ENCODE measurements at regions not wholly inside any gene's neighbourhood (a gene's known extent, or its start where the extent isn't known, plus 50 kb on each side); places are given as distances from the start of the nearest gene placed in this dataset.
"Not testable (repeated sequence)": the region's sequence is repeated elsewhere in the genome, so short reads cannot be mapped to it uniquely, and the experiment has no call there.

- H3K27me3 ChIP-seq (ENCODE audit: insufficient read depth, low read length) = no peaks in the 10 kb centered on the region
- no peaks in the 10 kb centered on the region for H3K36me3 ChIP-seq (ENCODE audit: insufficient read depth, low read depth, low read length)
- H3K9ac ChIP-seq (ENCODE audit: low read depth, low read length) = no peak overlapping the region
- H3K4me3 ChIP-seq (ENCODE audit: low read length) = no peak overlapping the region
- no peak overlapping the region for H3K27ac ChIP-seq (ENCODE audit: low read length)
- H3K9me3 ChIP-seq (ENCODE audit: insufficient read depth, low read depth, low read length) = no peaks in the 10 kb centered on the region
- peaks cover 27% of the 10 kb centered on the region for H3K4me1 ChIP-seq (ENCODE audit: insufficient read depth, low read length)
These were observed 72.5 kb upstream of the GPR158 start for GRCh38 chr10:25102147-25102822.

GRCh38 chr10:25103703-25104102 is 71.1 kb upstream of the GPR158 start:
- Histone ChIP-seq H3K27ac (ENCODE audit: low read length) (no peak overlapping the region), H3K9me3 (ENCODE audit: insufficient read depth, low read depth, low read length) (no peaks in the 10 kb centered on the region), H3K9ac (ENCODE audit: low read depth, low read length) (no peak overlapping the region), H3K36me3 (ENCODE audit: insufficient read depth, low read depth, low read length) (no peaks in the 10 kb centered on the region), H3K4me1 (ENCODE audit: insufficient read depth, low read length) (peaks cover 35% of the 10 kb centered on the region), H3K27me3 (ENCODE audit: insufficient read depth, low read length) (no peaks in the 10 kb centered on the region), H3K4me3 (ENCODE audit: low read length) (no peak overlapping the region)

GRCh38 chr10:25104441-25104840 is 70.4 kb upstream of the GPR158 start:
- Histone ChIP-seq H3K36me3 (ENCODE audit: insufficient read depth, low read depth, low read length) (no peaks in the 10 kb centered on the region), H3K9me3 (ENCODE audit: insufficient read depth, low read depth, low read length) (no peaks in the 10 kb centered on the region), H3K27ac (ENCODE audit: low read length) (no peak overlapping the region), H3K4me3 (ENCODE audit: low read length) (no peak overlapping the region), H3K9ac (ENCODE audit: low read depth, low read length) (no peak overlapping the region), H3K4me1 (ENCODE audit: insufficient read depth, low read length) (peaks cover 38% of the 10 kb centered on the region), H3K27me3 (ENCODE audit: insufficient read depth, low read length) (no peaks in the 10 kb centered on the region)

- Histone ChIP-seq H3K9me3 (ENCODE audit: insufficient read depth, low read depth, low read length) (no peaks in the 10 kb centered on the region), H3K36me3 (ENCODE audit: insufficient read depth, low read depth, low read length) (no peaks in the 10 kb centered on the region), H3K27me3 (ENCODE audit: insufficient read depth, low read length) (no peaks in the 10 kb centered on the region), H3K4me1 (ENCODE audit: insufficient read depth, low read length) (peaks cover 38% of the 10 kb centered on the region), H3K4me3 (ENCODE audit: low read length) (no peak overlapping the region), H3K27ac (ENCODE audit: low read length) (no peak overlapping the region), H3K9ac (ENCODE audit: low read depth, low read length) (no peak overlapping the region)
These were observed 69.5 kb upstream of the GPR158 start for GRCh38 chr10:25105262-25105661.

GRCh38 chr10:25105743-25106260 is 69.0 kb upstream of the GPR158 start:
- H3K36me3 ChIP-seq (ENCODE audit: insufficient read depth, low read depth, low read length) = no peaks in the 10 kb centered on the region
- no peaks in the 10 kb centered on the region for H3K9me3 ChIP-seq (ENCODE audit: insufficient read depth, low read depth, low read length)
- no peak overlapping the region for H3K9ac ChIP-seq (ENCODE audit: low read depth, low read length)
- 0 out of 2 replicates have a peak overlapping the region, but pooled peaks have one; percentile 17 for H3K4me3 ChIP-seq (ENCODE audit: low read length)
- no peak overlapping the region for H3K27ac ChIP-seq (ENCODE audit: low read length)
- H3K27me3 ChIP-seq (ENCODE audit: insufficient read depth, low read length) = no peaks in the 10 kb centered on the region
- H3K4me1 ChIP-seq (ENCODE audit: insufficient read depth, low read length) = peaks cover 38% of the 10 kb centered on the region

GRCh38 chr10:25107756-25108155 is 67.0 kb upstream of the GPR158 start:
- no peak overlapping the region for H3K4me3 ChIP-seq (ENCODE audit: low read length)
- no peaks in the 10 kb centered on the region for H3K36me3 ChIP-seq (ENCODE audit: insufficient read depth, low read depth, low read length)
- H3K9ac ChIP-seq (ENCODE audit: low read depth, low read length) = no peak overlapping the region
- H3K27ac ChIP-seq (ENCODE audit: low read length) = no peak overlapping the region
- no peaks in the 10 kb centered on the region for H3K27me3 ChIP-seq (ENCODE audit: insufficient read depth, low read length)
- no peaks in the 10 kb centered on the region for H3K9me3 ChIP-seq (ENCODE audit: insufficient read depth, low read depth, low read length)
- peaks cover 35% of the 10 kb centered on the region for H3K4me1 ChIP-seq (ENCODE audit: insufficient read depth, low read length)

GRCh38 chr10:25109896-25110295 is 64.9 kb upstream of the GPR158 start:
- not testable (repeated sequence) for H3K4me3 ChIP-seq (ENCODE audit: low read length); H3K27me3 ChIP-seq (ENCODE audit: insufficient read depth, low read length); H3K27ac ChIP-seq (ENCODE audit: low read length); H3K9ac ChIP-seq (ENCODE audit: low read depth, low read length); H3K36me3 ChIP-seq (ENCODE audit: insufficient read depth, low read depth, low read length); H3K9me3 ChIP-seq (ENCODE audit: insufficient read depth, low read depth, low read length)
- peaks cover 28% of the 10 kb centered on the region for H3K4me1 ChIP-seq (ENCODE audit: insufficient read depth, low read length)

- no peak overlapping the region for H3K27ac ChIP-seq (ENCODE audit: low read length)
- H3K36me3 ChIP-seq (ENCODE audit: insufficient read depth, low read depth, low read length) = no peaks in the 10 kb centered on the region
- H3K4me1 ChIP-seq (ENCODE audit: insufficient read depth, low read length) = peaks cover 19% of the 10 kb centered on the region; the same call in 1 of the 2 replicates
- no peak overlapping the region for H3K9ac ChIP-seq (ENCODE audit: low read depth, low read length)
- H3K27me3 ChIP-seq (ENCODE audit: insufficient read depth, low read length) = no peaks in the 10 kb centered on the region
- H3K4me3 ChIP-seq (ENCODE audit: low read length) = no peak overlapping the region
- no peaks in the 10 kb centered on the region for H3K9me3 ChIP-seq (ENCODE audit: insufficient read depth, low read depth, low read length)
These were observed 62.8 kb upstream of the GPR158 start for GRCh38 chr10:25112016-25112415.

- H3K4me3 ChIP-seq (ENCODE audit: low read length) = no peak overlapping the region
- no peak overlapping the region for H3K27ac ChIP-seq (ENCODE audit: low read length)
These were observed 61.4 kb upstream of the GPR158 start for GRCh38 chr10:25113191-25114035.

GRCh38 chr10:25114036-25114411 is 60.8 kb upstream of the GPR158 start:
- H3K9ac ChIP-seq (ENCODE audit: low read depth, low read length) = no peak overlapping the region
- no peaks in the 10 kb centered on the region for H3K36me3 ChIP-seq (ENCODE audit: insufficient read depth, low read depth, low read length)
- no peak overlapping the region for H3K27ac ChIP-seq (ENCODE audit: low read length)
- peaks cover 8% of the 10 kb centered on the region; the same call in 1 of the 2 replicates for H3K4me1 ChIP-seq (ENCODE audit: insufficient read depth, low read length)
- H3K9me3 ChIP-seq (ENCODE audit: insufficient read depth, low read depth, low read length) = no peaks in the 10 kb centered on the region
- no peaks in the 10 kb centered on the region for H3K27me3 ChIP-seq (ENCODE audit: insufficient read depth, low read length)
- H3K4me3 ChIP-seq (ENCODE audit: low read length) = no peak overlapping the region

More at GRCh38 chr10:25113191-25114035, 61.4 kb upstream of the GPR158 start:
- Histone ChIP-seq H3K36me3 (ENCODE audit: insufficient read depth, low read depth, low read length) (no peaks in the 10 kb centered on the region), H3K9me3 (ENCODE audit: insufficient read depth, low read depth, low read length) (no peaks in the 10 kb centered on the region), H3K4me1 (ENCODE audit: insufficient read depth, low read length) (peaks cover 14% of the 10 kb centered on the region; the same call in 1 of the 2 replicates), H3K9ac (ENCODE audit: low read depth, low read length) (no peak overlapping the region), H3K27me3 (ENCODE audit: insufficient read depth, low read length) (no peaks in the 10 kb centered on the region)

- Histone ChIP-seq H3K36me3 (ENCODE audit: insufficient read depth, low read depth, low read length) (no peaks in the 10 kb centered on the region), H3K9ac (ENCODE audit: low read depth, low read length) (no peak overlapping the region), H3K27ac (ENCODE audit: low read length) (no peak overlapping the region), H3K4me1 (ENCODE audit: insufficient read depth, low read length) (peaks cover 8% of the 10 kb centered on the region; the same call in 1 of the 2 replicates), H3K4me3 (ENCODE audit: low read length) (no peak overlapping the region), H3K9me3 (ENCODE audit: insufficient read depth, low read depth, low read length) (peaks cover 11% of the 10 kb centered on the region), H3K27me3 (ENCODE audit: insufficient read depth, low read length) (no peaks in the 10 kb centered on the region)
These were observed 57.0 kb upstream of the GPR158 start for GRCh38 chr10:25117757-25118156.

GRCh38 chr10:25120188-25120587 is 54.6 kb upstream of the GPR158 start:
- H3K4me1 ChIP-seq (ENCODE audit: insufficient read depth, low read length) = peaks cover 8% of the 10 kb centered on the region; the same call in 1 of the 2 replicates
- H3K4me3 ChIP-seq (ENCODE audit: low read length) = no peak overlapping the region
- no peaks in the 10 kb centered on the region for H3K36me3 ChIP-seq (ENCODE audit: insufficient read depth, low read depth, low read length)
- no peak overlapping the region for H3K9ac ChIP-seq (ENCODE audit: low read depth, low read length)
- H3K27ac ChIP-seq (ENCODE audit: low read length) = no peak overlapping the region
- no peaks in the 10 kb centered on the region for H3K27me3 ChIP-seq (ENCODE audit: insufficient read depth, low read length)
- H3K9me3 ChIP-seq (ENCODE audit: insufficient read depth, low read depth, low read length) = peaks cover 12% of the 10 kb centered on the region

All from iPS-20b (cell line).